Adrenal gland (tissue), 5 donors: ENCODE measurements at regions not wholly inside any gene's neighbourhood (a gene's known extent, or its start where the extent isn't known, plus 50 kb on each side); places are given as distances from the start of the nearest gene placed in this dataset.

Source experiments
- POLR2A ChIP-seq, 2 donors: fragments of 450-650 bp; IDR thresholded peaks; one replicate each; pipeline ENCODE4 v1.6.1; 2017; ENCODE audit warnings: antibody characterized with exemption in 2 of 2, mild to moderate bottlenecking in 2 of 2, moderate library complexity in 1 of 2
- TF ChIP-seq, protein P1 (sequence below), 6 experiments: fragments of 450-650 bp in 4 of 6; fragments of 200-600 bp in 2 of 6; sonication (generic) in 1 of 6; IDR thresholded peaks; 1 replicate in 5 of 6; 2 replicates in 1 of 6; pipeline versions ENCODE4 v1.5.1 to v1.8.0; 2016 to 2021; ENCODE audit warnings: antibody characterized with exemption in 6 of 6, mild to moderate bottlenecking in 2 of 6, moderate library complexity in 1 of 6
- donor health status: DM: no; HTN: no; CAD: no.

DNA sequence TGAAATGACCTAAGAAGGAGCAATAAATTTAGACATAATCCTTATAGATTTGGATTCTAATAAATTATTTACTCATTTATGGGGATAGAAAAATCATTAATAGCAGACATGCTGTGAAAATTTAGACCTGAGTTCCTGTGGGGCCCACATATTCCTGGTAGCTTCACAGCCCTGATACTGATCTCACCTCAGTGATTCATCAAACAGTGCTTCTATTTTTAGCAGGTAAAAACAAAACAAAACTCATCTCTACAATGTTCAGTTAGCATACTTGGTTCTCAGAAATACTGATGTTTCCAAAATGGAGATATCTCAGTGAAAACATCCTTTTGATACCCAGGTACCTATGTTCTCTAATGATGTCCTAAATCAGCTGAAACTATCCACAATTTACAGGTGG lies 841.1 kb upstream of the SORCS1 start:
- TF ChIP-seq, protein P1, sequence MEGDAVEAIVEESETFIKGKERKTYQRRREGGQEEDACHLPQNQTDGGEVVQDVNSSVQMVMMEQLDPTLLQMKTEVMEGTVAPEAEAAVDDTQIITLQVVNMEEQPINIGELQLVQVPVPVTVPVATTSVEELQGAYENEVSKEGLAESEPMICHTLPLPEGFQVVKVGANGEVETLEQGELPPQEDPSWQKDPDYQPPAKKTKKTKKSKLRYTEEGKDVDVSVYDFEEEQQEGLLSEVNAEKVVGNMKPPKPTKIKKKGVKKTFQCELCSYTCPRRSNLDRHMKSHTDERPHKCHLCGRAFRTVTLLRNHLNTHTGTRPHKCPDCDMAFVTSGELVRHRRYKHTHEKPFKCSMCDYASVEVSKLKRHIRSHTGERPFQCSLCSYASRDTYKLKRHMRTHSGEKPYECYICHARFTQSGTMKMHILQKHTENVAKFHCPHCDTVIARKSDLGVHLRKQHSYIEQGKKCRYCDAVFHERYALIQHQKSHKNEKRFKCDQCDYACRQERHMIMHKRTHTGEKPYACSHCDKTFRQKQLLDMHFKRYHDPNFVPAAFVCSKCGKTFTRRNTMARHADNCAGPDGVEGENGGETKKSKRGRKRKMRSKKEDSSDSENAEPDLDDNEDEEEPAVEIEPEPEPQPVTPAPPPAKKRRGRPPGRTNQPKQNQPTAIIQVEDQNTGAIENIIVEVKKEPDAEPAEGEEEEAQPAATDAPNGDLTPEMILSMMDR (IDR thresholded peaks at IDR 0.05): no peak
- TF ChIP-seq POLR2A (IDR thresholded peaks at IDR 0.05): no peak
